K562 (cell line): ENCODE measurements at regions not wholly inside any gene's neighbourhood (a gene's known extent, or its start where the extent isn't known, plus 50 kb on each side); places are given as distances from the start of the nearest gene placed in this dataset.

Source experiments
- ATAC-seq: fragments of 200-7000 bp; cut with Tn5 transposase; 3 replicates; pipeline ENCODE4 v1.9.1; 2020; ENCODE audit warnings: moderate library complexity
- BruUV-seq: library from RNA; stranded (reverse); fragments of 400-500 nt; replicated peaks from 2 replicates; lab custom pipeline; 2021; lab: Mats Ljungman, UMichigan
- CTCF ChIA-PET: fragments of 300-600 bp; formaldehyde crosslinking; extraction: SDS; loops from one replicate; lab custom pipeline; 2021; ENCODE audit warnings: low intra/inter-chr PET ratio; lab: Yijun Ruan, JAX
- POLR2A ChIA-PET: fragments of 300-600, 350-650 bp; sonication (Branson Sonifier 250); formaldehyde crosslinking; extraction: SDS; loops from one replicate; lab custom pipeline; 2021; ENCODE audit warnings: antibody characterized with exemption, inconsistent platforms; lab: Yijun Ruan, JAX
- DNase-seq, 4 experiments: peaks; one replicate each; pipeline versions ENCODE4 v3.0.0 to v3.0.0-alpha.2; 2011 to 2018; ENCODE audit warnings: low spot score in 3 of 4, mixed read lengths in 3 of 4; ENCODE audit errors: extremely low read depth in 1 of 4
- FAIRE-seq: peaks from 2 replicates; lab custom pipeline; 2011; peaks lifted over from hg19 to GRCh38; lab: Jason Lieb, UNC
- H2AFZ ChIP-seq: 2 replicates; pipeline ENCODE4 v1.6.0; 2011; ENCODE audit warnings: low read depth, low read length, control low read depth, inconsistent platforms
- H3K27ac ChIP-seq: fragments of 200-600 bp; 3 replicates; pipeline ENCODE4 v1.8.0; 2011; ENCODE audit warnings: low read depth, mild to moderate bottlenecking, control low read depth, inconsistent platforms, low read length, moderate library complexity, mixed read lengths; ENCODE audit errors: extremely low read depth
- H3K27me3 ChIP-seq, 2 experiments: fragments of 300-600 bp in 1 of 2; 2 replicates in 1 of 2; 3 replicates in 1 of 2; pipeline versions ENCODE4 v1.6.0 to v1.8.0; 2011; ENCODE audit warnings: inconsistent platforms in 2 of 2, low read length in 2 of 2, mild to moderate bottlenecking in 1 of 2, mixed read lengths in 1 of 2, moderate library complexity in 1 of 2; ENCODE audit not compliant: control insufficient read depth in 2 of 2, insufficient read depth in 2 of 2
- H3K36me3 ChIP-seq: fragments of 300-600 bp; 3 replicates; pipeline ENCODE4 v1.8.0; 2011; ENCODE audit warnings: mild to moderate bottlenecking, low read length, inconsistent platforms; ENCODE audit not compliant: control insufficient read depth, insufficient read depth
- H3K4me1 ChIP-seq, 2 experiments: fragments of 200-600 bp in 1 of 2; replicated peaks in 1 of 2; 2 replicates in 1 of 2; 3 replicates in 1 of 2; pipeline versions ENCODE4 v1.5.1 to v1.8.0; 2011; ENCODE audit warnings: inconsistent platforms in 2 of 2, low read length in 2 of 2, mild to moderate bottlenecking in 1 of 2, mixed read lengths in 1 of 2, moderate library complexity in 1 of 2; ENCODE audit not compliant: control insufficient read depth in 2 of 2, insufficient read depth in 2 of 2
- H3K4me2 ChIP-seq: 2 replicates; pipeline ENCODE4 v1.6.1; 2011; ENCODE audit warnings: low read length, control low read depth, inconsistent platforms, mixed read lengths; ENCODE audit not compliant: insufficient read depth
- H3K4me3 ChIP-seq: fragments of 200-600 bp; sonication (generic), shearing (Covaris generic); 2 replicates; pipeline ENCODE4 v1.5.1; 2016; ENCODE audit warnings: control low read depth, inconsistent platforms
- H3K79me2 ChIP-seq: fragments of 200-600 bp; 3 replicates; pipeline ENCODE4 v1.8.0; 2011; ENCODE audit warnings: low read length, inconsistent platforms; ENCODE audit not compliant: control insufficient read depth, insufficient read depth
- H3K9ac ChIP-seq, 2 experiments: 2 replicates each; pipeline versions ENCODE4 v1.6.0 to v1.6.1; 2011; ENCODE audit warnings: low read depth in 2 of 2, low read length in 2 of 2, control low read depth in 1 of 2, inconsistent platforms in 1 of 2, mild to moderate bottlenecking in 1 of 2, mixed read lengths in 1 of 2; ENCODE audit not compliant: insufficient read depth in 1 of 2
- H3K9me1 ChIP-seq: one replicate; pipeline ENCODE4 v1.6.0; 2011; ENCODE audit warnings: inconsistent platforms, mild to moderate bottlenecking, low read length, moderate library complexity; ENCODE audit not compliant: control insufficient read depth, insufficient read depth
- H3K9me3 ChIP-seq: replicated peaks from 2 replicates; pipeline ENCODE4 v1.5.1; 2011; ENCODE audit warnings: low read depth, low read length, inconsistent platforms; ENCODE audit not compliant: control insufficient read depth, insufficient read depth
- H4K20me1 ChIP-seq: replicated peaks from 2 replicates; pipeline ENCODE4 v1.6.1; 2011; ENCODE audit warnings: low read length, inconsistent platforms, mixed read lengths; ENCODE audit not compliant: control insufficient read depth, insufficient read depth
- CBX3 ChIP-seq, 2 experiments: IDR thresholded peaks; 1 replicate in 1 of 2; 2 replicates in 1 of 2; pipeline ENCODE4 v1.6.1; 2012; ENCODE audit warnings: inconsistent platforms in 2 of 2, low read length in 2 of 2, borderline replicate concordance in 1 of 2, control low read depth in 1 of 2
- NUFIP1 ChIP-seq: fragments of 450-650 bp; IDR thresholded peaks from 2 replicates; pipeline ENCODE4 v1.6.1; 2018; ENCODE audit not compliant: partially characterized antibody
- SMARCB1 ChIP-seq: IDR thresholded peaks from 2 replicates; pipeline ENCODE4 v1.6.1; 2011; ENCODE audit warnings: improper control_type of control experiment, low read depth; ENCODE audit not compliant: insufficient read length
- TAF9B ChIP-seq: fragments of 450-650 bp; IDR thresholded peaks from 2 replicates; pipeline ENCODE4 v1.6.1; 2018; ENCODE audit warnings: mild to moderate bottlenecking; ENCODE audit not compliant: partially characterized antibody
- TRIM24 ChIP-seq, 2 experiments: fragments of 450-650 bp; IDR thresholded peaks; 2 replicates each; pipeline ENCODE4 v1.6.1; 2016
- ZNF23 ChIP-seq: fragments of 250-450 bp; sonication (Bioruptor Pico); IDR thresholded peaks from 2 replicates; pipeline ENCODE4 v1.4.0; 2020; ENCODE audit warnings: mild to moderate bottlenecking
- WGBS: fragments of 100-300 bp; shearing (Covaris generic); methylation state at CpG from one replicate; pipeline ENCODE4 v1.1.6; 2016; ENCODE audit warnings: low coverage, mixed read lengths; ENCODE audit not compliant: insufficient coverage; ENCODE audit errors: missing lambda C conversion rate; 5-methylcytosine and 5-hydroxymethylcytosine counted together
- in situ Hi-C: fragments of 300-500 bp; cut with MboI; formaldehyde crosslinking; loops from 4 replicates; pipeline ENCODE4 v1.15.0; 2018; ENCODE audit warnings: inconsistent platforms, mixed read lengths
- intact Hi-C: fragments of 100-400 bp; cut with micrococcal nuclease; formaldehyde crosslinking; loops from 2 replicates; pipeline ENCODE4 v1.14.2; 2022
- TF ChIP-seq, protein P1 (sequence below): fragments of 450-650 bp; IDR thresholded peaks from 2 replicates; pipeline ENCODE4 v1.7.0; 2016; ENCODE audit warnings: borderline replicate concordance
- TF ChIP-seq, protein P2 (sequence below): fragments of 450-650 bp; IDR thresholded peaks from one replicate; pipeline ENCODE4 v1.6.1; 2018; ENCODE audit warnings: mild to moderate bottlenecking, moderate library complexity; ENCODE audit not compliant: partially characterized antibody

GRCh38 chr6:167705211-167705750 lies 121.4 kb upstream of the AFDN start:
- Histone ChIP-seq H3K36me3 (no peaks in the 10 kb centered on the region), H3K9ac (no peak overlapping the region), H3K27me3 (peaks cover 40 to 70% of the 10 kb centered on the region in 2 experiments), H3K79me2 (no peaks in the 10 kb centered on the region), H4K20me1 (peaks cover 8% of the 10 kb centered on the region), H3K4me1 (peaks cover 0 to 17% of the 10 kb centered on the region in 2 experiments; a peak in 3 of 5 replicates), H2AFZ (no peak overlapping the region), H3K27ac (no peak overlapping the region), H3K9me3 (no peaks in the 10 kb centered on the region), H3K9me1 (no peaks in the 10 kb centered on the region), H3K4me2 (no peak overlapping the region), H3K4me3 (no peak overlapping the region)
- intact Hi-C loops: no loop called here
- TF ChIP-seq, protein P1, sequence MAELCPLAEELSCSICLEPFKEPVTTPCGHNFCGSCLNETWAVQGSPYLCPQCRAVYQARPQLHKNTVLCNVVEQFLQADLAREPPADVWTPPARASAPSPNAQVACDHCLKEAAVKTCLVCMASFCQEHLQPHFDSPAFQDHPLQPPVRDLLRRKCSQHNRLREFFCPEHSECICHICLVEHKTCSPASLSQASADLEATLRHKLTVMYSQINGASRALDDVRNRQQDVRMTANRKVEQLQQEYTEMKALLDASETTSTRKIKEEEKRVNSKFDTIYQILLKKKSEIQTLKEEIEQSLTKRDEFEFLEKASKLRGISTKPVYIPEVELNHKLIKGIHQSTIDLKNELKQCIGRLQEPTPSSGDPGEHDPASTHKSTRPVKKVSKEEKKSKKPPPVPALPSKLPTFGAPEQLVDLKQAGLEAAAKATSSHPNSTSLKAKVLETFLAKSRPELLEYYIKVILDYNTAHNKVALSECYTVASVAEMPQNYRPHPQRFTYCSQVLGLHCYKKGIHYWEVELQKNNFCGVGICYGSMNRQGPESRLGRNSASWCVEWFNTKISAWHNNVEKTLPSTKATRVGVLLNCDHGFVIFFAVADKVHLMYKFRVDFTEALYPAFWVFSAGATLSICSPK: no peak
- TF ChIP-seq NUFIP1: no peak
- TF ChIP-seq ZNF23 (CRISPR knock-in tag): no peak
- TF ChIP-seq TAF9B: no peak
- no peak for TF ChIP-seq TRIM24 (IDR thresholded peaks at IDR 0.05)
- TF ChIP-seq, protein P2, sequence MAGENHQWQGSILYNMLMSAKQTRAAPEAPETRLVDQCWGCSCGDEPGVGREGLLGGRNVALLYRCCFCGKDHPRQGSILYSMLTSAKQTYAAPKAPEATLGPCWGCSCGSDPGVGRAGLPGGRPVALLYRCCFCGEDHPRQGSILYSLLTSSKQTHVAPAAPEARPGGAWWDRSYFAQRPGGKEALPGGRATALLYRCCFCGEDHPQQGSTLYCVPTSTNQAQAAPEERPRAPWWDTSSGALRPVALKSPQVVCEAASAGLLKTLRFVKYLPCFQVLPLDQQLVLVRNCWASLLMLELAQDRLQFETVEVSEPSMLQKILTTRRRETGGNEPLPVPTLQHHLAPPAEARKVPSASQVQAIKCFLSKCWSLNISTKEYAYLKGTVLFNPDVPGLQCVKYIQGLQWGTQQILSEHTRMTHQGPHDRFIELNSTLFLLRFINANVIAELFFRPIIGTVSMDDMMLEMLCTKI: no peak
- TF ChIP-seq CBX3 (IDR thresholded peaks at IDR 0.05; ENCODE audit: borderline replicate concordance in 1 of 2, low read length in 2 of 2): no peak
- no peak for TF ChIP-seq SMARCB1
- POLR2A ChIA-PET: interaction anchor here (1.4 kb wide), 1 partner anchor 10 kb away, joined by 4 read pairs; no protein-coding TSS in a partner anchor
- BruUV-seq: no TSS peak
- CTCF ChIA-PET: interaction anchor here (0.6 kb wide), 1 partner anchor 407 kb away, joined by 4 read pairs; no protein-coding TSS in a partner anchor
- DNase-seq: no peak
- peak; percentile 25 for ATAC-seq
- in situ Hi-C loops: no loop called here
- FAIRE-seq: no peak
- WGBS: 3% methylated on average over 25 of the region's 26 CpGs
